ENCODE measurements at regions not wholly inside any gene's neighbourhood (a gene's known extent, or its start where the extent isn't known, plus 50 kb on each side); places are given as distances from the start of the nearest gene placed in this dataset.

DNA sequence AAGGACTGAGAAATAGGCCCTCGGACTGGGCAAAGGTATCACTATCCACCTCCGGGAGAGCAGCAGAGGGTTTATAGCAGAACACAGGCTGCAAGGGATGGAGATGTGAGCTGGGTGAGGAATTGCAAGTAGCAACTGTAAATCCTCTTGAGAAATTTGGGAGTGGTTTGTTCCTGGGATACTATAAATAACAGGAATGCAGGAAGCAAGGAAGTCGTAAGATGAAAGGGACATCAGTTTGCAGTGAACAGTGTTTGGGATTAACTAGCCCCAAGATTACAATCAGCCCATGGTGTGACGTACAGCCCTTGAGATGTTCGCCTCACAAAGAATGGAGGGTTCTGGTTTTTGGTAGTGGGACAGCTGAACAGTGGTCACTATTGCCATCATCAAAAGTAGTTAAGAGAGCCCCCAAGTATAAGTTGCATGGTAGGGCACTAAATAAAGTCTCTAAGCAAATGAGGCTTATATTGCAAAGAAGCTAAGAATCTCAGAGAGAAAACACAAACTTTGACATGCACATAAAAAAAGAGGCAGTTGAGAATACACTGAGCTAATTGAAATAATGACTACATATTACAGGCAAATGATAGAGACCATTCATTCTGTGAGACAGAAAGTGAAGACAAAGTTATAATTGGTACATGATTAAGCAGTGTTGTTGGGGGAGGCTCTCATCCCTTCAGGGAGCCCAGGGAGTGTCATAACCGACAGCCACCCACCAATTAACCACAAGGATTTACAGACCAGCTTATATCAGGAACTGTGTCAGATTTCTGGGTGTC, 362.5 kb upstream of the ACVR2A start:
- TF ChIP-seq CTCF (IDR thresholded peaks at IDR 0.05; ENCODE audit: insufficient read depth, low read length) (no peak), POLR2AphosphoS5 (IDR thresholded peaks at IDR 0.05; ENCODE audit: low read depth) (no peak), GABPA (IDR thresholded peaks at IDR 0.05; ENCODE audit: low read depth) (no peak), SPI1 (IDR thresholded peaks at IDR 0.05; ENCODE audit: borderline replicate concordance, low read depth) (no peak)
- TF ChIP-seq, protein P1, sequence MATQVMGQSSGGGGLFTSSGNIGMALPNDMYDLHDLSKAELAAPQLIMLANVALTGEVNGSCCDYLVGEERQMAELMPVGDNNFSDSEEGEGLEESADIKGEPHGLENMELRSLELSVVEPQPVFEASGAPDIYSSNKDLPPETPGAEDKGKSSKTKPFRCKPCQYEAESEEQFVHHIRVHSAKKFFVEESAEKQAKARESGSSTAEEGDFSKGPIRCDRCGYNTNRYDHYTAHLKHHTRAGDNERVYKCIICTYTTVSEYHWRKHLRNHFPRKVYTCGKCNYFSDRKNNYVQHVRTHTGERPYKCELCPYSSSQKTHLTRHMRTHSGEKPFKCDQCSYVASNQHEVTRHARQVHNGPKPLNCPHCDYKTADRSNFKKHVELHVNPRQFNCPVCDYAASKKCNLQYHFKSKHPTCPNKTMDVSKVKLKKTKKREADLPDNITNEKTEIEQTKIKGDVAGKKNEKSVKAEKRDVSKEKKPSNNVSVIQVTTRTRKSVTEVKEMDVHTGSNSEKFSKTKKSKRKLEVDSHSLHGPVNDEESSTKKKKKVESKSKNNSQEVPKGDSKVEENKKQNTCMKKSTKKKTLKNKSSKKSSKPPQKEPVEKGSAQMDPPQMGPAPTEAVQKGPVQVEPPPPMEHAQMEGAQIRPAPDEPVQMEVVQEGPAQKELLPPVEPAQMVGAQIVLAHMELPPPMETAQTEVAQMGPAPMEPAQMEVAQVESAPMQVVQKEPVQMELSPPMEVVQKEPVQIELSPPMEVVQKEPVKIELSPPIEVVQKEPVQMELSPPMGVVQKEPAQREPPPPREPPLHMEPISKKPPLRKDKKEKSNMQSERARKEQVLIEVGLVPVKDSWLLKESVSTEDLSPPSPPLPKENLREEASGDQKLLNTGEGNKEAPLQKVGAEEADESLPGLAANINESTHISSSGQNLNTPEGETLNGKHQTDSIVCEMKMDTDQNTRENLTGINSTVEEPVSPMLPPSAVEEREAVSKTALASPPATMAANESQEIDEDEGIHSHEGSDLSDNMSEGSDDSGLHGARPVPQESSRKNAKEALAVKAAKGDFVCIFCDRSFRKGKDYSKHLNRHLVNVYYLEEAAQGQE (IDR thresholded peaks at IDR 0.05; ENCODE audit: insufficient replicate concordance, low read depth) = no peak

Data from HL-60 (cell line).